GM12864 (cell line): ENCODE measurements at regions not wholly inside any gene's neighbourhood (a gene's known extent, or its start where the extent isn't known, plus 50 kb on each side); places are given as distances from the start of the nearest gene placed in this dataset.

Source experiments
- DNase-seq: peaks from one replicate; pipeline ENCODE4 v3.0.0-alpha.2; 2011; ENCODE audit warnings: low read depth
- H3K4me3 ChIP-seq: 2 replicates; pipeline ENCODE4 v1.5.1; 2011; ENCODE audit warnings: mild to moderate bottlenecking, low read depth, low read length, control low read depth
- CTCF ChIP-seq: IDR thresholded peaks from 2 replicates; pipeline ENCODE4 v1.5.1; 2011; ENCODE audit warnings: low read depth, mild to moderate bottlenecking, moderate library complexity, low read length, control low read depth, inconsistent platforms; ENCODE audit errors: missing control alignments

DNA sequence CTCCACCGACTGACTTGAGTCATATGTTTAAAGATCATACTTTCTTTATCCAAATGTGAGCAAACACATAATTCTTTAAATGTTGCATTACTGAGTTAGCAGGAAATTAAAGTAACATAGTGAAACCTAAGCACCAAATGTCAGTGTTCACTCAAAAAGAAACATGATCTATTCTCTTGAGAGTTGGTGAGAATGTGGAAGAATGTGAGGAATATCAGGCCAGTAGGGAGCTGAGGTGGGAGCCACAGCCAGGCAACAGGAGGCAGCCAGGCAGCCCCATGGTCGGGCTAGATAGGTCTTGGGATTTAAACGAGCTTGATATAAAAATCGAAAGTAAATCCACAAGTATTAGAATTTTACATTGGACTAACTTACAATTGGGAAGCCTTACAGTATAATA is 198.1 kb upstream of the SH3BP4 start:
- TF ChIP-seq CTCF = no peak
- no peak for DNase-seq

GRCh38 chr2:234752966-234753365 is 198.9 kb upstream of the SH3BP4 start:
- DNase-seq = no peak
- H3K4me3 ChIP-seq = no peak overlapping the region
- no peak for TF ChIP-seq CTCF

More for the DNA sequence above, 198.1 kb upstream of the SH3BP4 start:
- H3K4me3 ChIP-seq = no peak overlapping the region

DNA sequence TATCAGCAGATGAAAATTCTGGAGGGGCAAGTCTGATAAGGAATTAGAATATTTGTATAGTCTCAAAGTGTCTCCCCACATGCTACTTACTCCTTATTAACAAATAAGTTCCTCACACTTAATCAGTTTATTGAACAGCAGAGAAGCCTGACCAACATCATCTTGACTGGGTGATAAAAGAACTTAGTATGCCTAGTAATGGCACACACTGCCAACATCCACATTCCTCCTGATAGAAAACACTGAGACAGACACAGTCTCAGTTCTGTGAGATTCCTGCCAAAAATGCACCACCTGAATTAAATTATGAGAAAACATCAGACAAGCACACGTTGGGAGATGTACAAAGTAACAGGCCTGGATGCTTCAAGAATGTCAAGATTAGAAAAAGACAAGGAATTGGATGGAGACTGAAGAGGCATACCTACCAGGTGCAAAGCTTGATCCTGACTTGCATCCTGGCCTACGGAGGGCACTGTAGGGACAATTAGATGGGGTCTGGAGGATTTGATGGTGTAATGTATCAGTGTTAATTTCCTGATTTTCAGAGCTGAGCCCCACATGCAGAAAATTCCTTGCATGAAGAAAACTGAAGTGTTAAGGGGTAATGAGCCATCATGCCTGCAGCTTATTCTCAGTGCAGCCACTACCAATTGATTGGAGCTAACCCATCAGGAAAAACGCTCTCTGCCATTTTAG is 200.4 kb upstream of the SH3BP4 start:
- no peak for DNase-seq
- H3K4me3 ChIP-seq = no peak overlapping the region
- no peak for TF ChIP-seq CTCF

DNA sequence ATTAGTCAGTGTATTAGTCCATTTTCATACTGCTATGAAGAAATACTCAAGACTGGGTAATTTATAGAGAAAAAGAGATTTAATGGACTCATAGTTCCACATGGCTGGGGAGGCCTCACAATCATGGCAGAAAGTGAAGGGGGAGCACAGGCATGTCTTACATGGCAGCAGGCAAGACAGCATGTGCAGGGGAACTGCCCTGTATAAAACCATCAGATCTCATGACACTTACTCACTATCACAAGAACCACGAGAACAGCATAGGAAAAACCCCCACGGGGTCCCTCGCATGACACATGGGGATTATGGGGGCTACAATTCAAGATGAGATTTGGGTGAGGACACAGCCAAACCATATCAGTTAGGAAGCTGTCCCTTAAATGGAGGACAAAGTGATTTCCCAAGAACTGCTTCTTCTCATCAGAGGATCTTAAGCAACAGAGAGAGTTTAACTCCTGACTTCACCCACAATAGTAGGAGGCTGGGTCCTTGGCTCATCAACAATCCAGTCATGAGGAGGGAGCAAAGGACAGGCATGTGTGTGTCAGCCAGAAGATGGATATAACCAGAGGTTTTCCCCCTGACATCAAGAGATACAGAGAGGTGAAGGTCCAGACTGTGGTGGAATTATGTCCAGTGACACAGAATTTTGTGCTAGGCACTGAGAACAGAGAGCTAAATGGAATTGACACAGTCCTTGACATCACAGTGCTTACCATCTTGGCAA is 203.8 kb upstream of the SH3BP4 start:
- H3K4me3 ChIP-seq = no peak overlapping the region
- no peak for TF ChIP-seq CTCF
- DNase-seq = no peak

DNA sequence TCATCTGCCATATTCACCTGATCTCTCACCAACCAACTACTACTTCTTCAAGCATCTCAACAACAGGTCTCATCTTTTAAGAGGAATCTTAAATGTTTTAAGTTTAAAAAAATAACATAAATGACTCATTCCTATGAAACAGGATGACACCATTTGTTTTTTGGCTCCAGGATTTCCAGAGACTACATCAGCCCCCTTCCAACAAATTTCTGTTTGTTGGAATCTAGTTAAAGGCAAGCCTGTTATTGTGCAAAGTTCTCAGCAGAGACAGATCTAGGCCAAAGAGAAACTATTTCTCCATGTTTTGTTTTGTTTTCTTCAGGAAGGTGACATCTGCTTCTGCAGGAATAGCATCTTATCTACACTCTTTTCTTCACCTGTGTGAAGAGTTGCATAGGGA is 204.8 kb upstream of the SH3BP4 start:
- no peak for TF ChIP-seq CTCF
- H3K4me3 ChIP-seq = no peak overlapping the region
- no peak for DNase-seq

- no peak for DNase-seq
- peak; percentile 26 for TF ChIP-seq CTCF
- no peak overlapping the region for H3K4me3 ChIP-seq
These were observed 206.5 kb upstream of the SH3BP4 start for GRCh38 chr2:234745347-234745746.
